GM12878 (cell line): ENCODE measurements at regions not wholly inside any gene's neighbourhood (a gene's known extent, or its start where the extent isn't known, plus 50 kb on each side); places are given as distances from the start of the nearest gene placed in this dataset.

ENCODE experiments used
- ATAC-seq: fragments of 200-7000 bp; cut with Tn5 transposase; 3 replicates; pipeline ENCODE4 v1.9.1; 2020; ENCODE audit warnings: mild to moderate bottlenecking, moderate library complexity
- BruUV-seq: library from RNA; stranded (reverse); fragments of 400-500 nt; replicated peaks from 2 replicates; lab custom pipeline; 2021; lab: Mats Ljungman, UMichigan
- CTCF ChIA-PET: fragments of 300-600 bp; sonication (Branson Sonifier 250); formaldehyde crosslinking; extraction: SDS; loops from one replicate; lab custom pipeline; 2021; ENCODE audit warnings: inconsistent platforms; lab: Yijun Ruan, JAX
- POLR2A ChIA-PET: fragments of 350-600 bp; formaldehyde crosslinking; extraction: SDS; loops from one replicate; lab custom pipeline; 2021; ENCODE audit warnings: inconsistent platforms; lab: Charles Lee
- RAD21 ChIA-PET: fragments of 300-600 bp; sonication (Branson Sonifier 250); formaldehyde crosslinking; loops from one replicate; lab custom pipeline; 2023; ENCODE audit warnings: antibody characterized with exemption; ENCODE audit not compliant: unreplicated experiment; lab: Charles Lee
- SMC1A ChIA-PET: fragments of 300-600 bp; sonication (Branson Sonifier 250); formaldehyde crosslinking; loops from one replicate; lab custom pipeline; 2023; ENCODE audit not compliant: unreplicated experiment, uncharacterized antibody; lab: Charles Lee
- DNase-seq: peaks from one replicate; pipeline ENCODE4 v3.0.0-alpha.2; 2011; ENCODE audit warnings: low read depth, low spot score
- FAIRE-seq: peaks from 3 replicates; lab custom pipeline; 2011; peaks lifted over from hg19 to GRCh38; lab: Jason Lieb, UNC
- H2AFZ ChIP-seq: 2 replicates; pipeline ENCODE4 v1.6.0; 2011; ENCODE audit warnings: low read depth, low read length, control low read depth; ENCODE audit not compliant: control insufficient read depth
- H3K27ac ChIP-seq: 2 replicates; pipeline ENCODE4 v1.5.1; 2011; ENCODE audit warnings: control low read depth; ENCODE audit not compliant: control insufficient read depth, insufficient read depth
- H3K27me3 ChIP-seq, 2 experiments: replicated peaks in 1 of 2; 2 replicates each; pipeline versions ENCODE4 v1.6.0 to v1.6.1; 2011; ENCODE audit warnings: low read length in 1 of 2; ENCODE audit not compliant: control insufficient read depth in 2 of 2, insufficient read depth in 2 of 2
- H3K36me3 ChIP-seq, 2 experiments: 2 replicates each; pipeline ENCODE4 v1.5.1; 2011; ENCODE audit warnings: low read length in 1 of 2; ENCODE audit not compliant: control insufficient read depth in 2 of 2, insufficient read depth in 2 of 2
- H3K4me1 ChIP-seq: 2 replicates; pipeline ENCODE4 v1.6.1; 2011; ENCODE audit warnings: mild to moderate bottlenecking, low read length, moderate library complexity, mixed read lengths; ENCODE audit not compliant: control insufficient read depth, insufficient read depth
- H3K4me2 ChIP-seq: 2 replicates; pipeline ENCODE4 v1.6.0; 2011; ENCODE audit warnings: control low read depth; ENCODE audit not compliant: control insufficient read depth, insufficient read depth
- H3K4me3 ChIP-seq: fragments of 200-600 bp; sonication (generic); 2 replicates; pipeline ENCODE4 v1.5.1; 2016
- H3K79me2 ChIP-seq: 2 replicates; pipeline ENCODE4 v1.6.0; 2011; ENCODE audit warnings: low read length; ENCODE audit not compliant: control insufficient read depth, insufficient read depth
- H3K9ac ChIP-seq: 2 replicates; pipeline ENCODE4 v1.8.0; 2011; ENCODE audit warnings: low read length, control low read depth, mixed read lengths; ENCODE audit not compliant: control insufficient read depth, insufficient read depth
- H3K9me3 ChIP-seq: replicated peaks from 3 replicates; pipeline ENCODE4 v1.5.1; 2011; ENCODE audit warnings: mild to moderate bottlenecking, low read length; ENCODE audit not compliant: control insufficient read depth, insufficient read depth
- H4K20me1 ChIP-seq: 2 replicates; pipeline ENCODE4 v1.6.0; 2011; ENCODE audit not compliant: control insufficient read depth, insufficient read depth
- BCL11A ChIP-seq: IDR thresholded peaks from 2 replicates; pipeline ENCODE4 v1.6.1; 2011; ENCODE audit warnings: low read depth, low read length
- CEBPZ ChIP-seq: fragments of 150-350 bp; IDR thresholded peaks from 2 replicates; pipeline ENCODE4 v1.6.1; 2016; ENCODE audit warnings: low read depth, low read length
- FOXM1 ChIP-seq: IDR thresholded peaks from 2 replicates; pipeline ENCODE4 v1.6.1; 2012; ENCODE audit warnings: low read depth, mild to moderate bottlenecking, inconsistent platforms, low read length, moderate library complexity
- HDAC2 ChIP-seq: fragments of 200-600 bp; sonication (generic); IDR thresholded peaks from 2 replicates; pipeline ENCODE4 v1.6.1; 2017
- IKZF1 ChIP-seq: fragments of 450-650 bp; conservative IDR thresholded peaks from 2 replicates; pipeline ENCODE4 v1.6.1; 2017; ENCODE audit warnings: antibody characterized with exemption, mild to moderate bottlenecking
- IRF5 ChIP-seq: fragments of 450-650 bp; IDR thresholded peaks from 2 replicates; pipeline ENCODE4 v1.6.1; 2017; ENCODE audit warnings: borderline replicate concordance
- KAT2A ChIP-seq: conservative IDR thresholded peaks from 2 replicates; pipeline ENCODE4 v1.6.1; 2011; ENCODE audit warnings: low read depth, low read length; ENCODE audit not compliant: control insufficient read depth
- NBN ChIP-seq: fragments of 450-650 bp; IDR thresholded peaks from 2 replicates; pipeline ENCODE4 v1.6.1; 2016
- POLR2A ChIP-seq: IDR thresholded peaks from 2 replicates; pipeline ENCODE4 v1.6.1; 2011; ENCODE audit warnings: low read depth, mild to moderate bottlenecking, low read length
- POLR2AphosphoS5 ChIP-seq: IDR thresholded peaks from 2 replicates; pipeline ENCODE4 v1.6.1; 2011; ENCODE audit warnings: mild to moderate bottlenecking, low read length, inconsistent platforms
- RAD21 ChIP-seq: IDR thresholded peaks from 2 replicates; pipeline ENCODE4 v1.6.1; 2011; ENCODE audit warnings: mild to moderate bottlenecking, low read depth, low read length, moderate library complexity; ENCODE audit not compliant: insufficient read depth
- RB1 ChIP-seq: fragments of 450-650 bp; formaldehyde crosslinking; IDR thresholded peaks from 2 replicates; pipeline ENCODE4 v1.6.1; 2017; ENCODE audit warnings: mild to moderate bottlenecking, borderline replicate concordance
- RELA ChIP-seq: fragments of 450-650 bp; IDR thresholded peaks from 2 replicates; pipeline ENCODE4 v1.8.0; 2014; ENCODE audit warnings: borderline replicate concordance; ENCODE audit not compliant: partially characterized antibody
- ZBTB11 ChIP-seq: fragments of 450-650 bp; formaldehyde crosslinking; IDR thresholded peaks from 2 replicates; pipeline ENCODE4 v1.5.0; 2022; ENCODE audit warnings: mild to moderate bottlenecking, missing genetic modification characterization
- ZNF622 ChIP-seq: fragments of 450-650 bp; IDR thresholded peaks from 2 replicates; pipeline ENCODE4 v1.6.1; 2017; ENCODE audit warnings: mild to moderate bottlenecking, inconsistent platforms
- WGBS: methylation state at CpG from one replicate; pipeline ENCODE4 v1.1.6; 2016; ENCODE audit warnings: low lambda C conversion rate; ENCODE audit not compliant: insufficient replicate concordance, insufficient coverage; ENCODE audit errors: missing lambda C conversion rate; 5-methylcytosine and 5-hydroxymethylcytosine counted together
- in situ Hi-C: fragments of 300-500 bp; cut with MboI; formaldehyde crosslinking; loops from 9 replicates; pipeline ENCODE4 v1.14.3; 2018; ENCODE audit warnings: mixed read lengths
- intact Hi-C: fragments of 100-400 bp; cut with micrococcal nuclease; formaldehyde crosslinking; loops from one replicate; pipeline ENCODE4 v1.14.2; 2022; ENCODE audit not compliant: unreplicated experiment

- no peak overlapping the region for H3K27ac ChIP-seq
- no peaks in the 10 kb centered on the region for H4K20me1 ChIP-seq
- H3K4me1 ChIP-seq, result no peaks in the 10 kb centered on the region
- ChIA-PET RAD21 (no interaction called here), SMC1A (no interaction called here), POLR2A (interaction anchor here (0.6 kb wide), 1 partner anchor 44 kb away, joined by 3 read pairs; no protein-coding TSS in a partner anchor), CTCF (no interaction called here)
- 0% methylated on average over 1 of the region's 1 CpG for WGBS
- ATAC-seq (no peak), FAIRE-seq (no peak), DNase-seq (no peak)
- no peaks in the 10 kb centered on the region for H3K79me2 ChIP-seq
- no TSS peak for BruUV-seq
- in situ Hi-C loops (no loop called here), intact Hi-C loops (loop anchor here (10.0 kb wide), 1 partner anchor 917 kb away; no protein-coding TSS in a partner anchor)
- no peaks in the 10 kb centered on the region for H3K27me3 ChIP-seq
- H3K4me3 ChIP-seq, result no peak overlapping the region
- TF ChIP-seq ZBTB11 (CRISPR knock-in tag) (no peak), CEBPZ (no peak), RB1 (no peak), IKZF1 (no peak), HDAC2 (no peak), NBN (no peak), KAT2A (no peak), RAD21 (no peak), POLR2A (no peak), IRF5 (no peak), RELA (no peak), FOXM1 (no peak), POLR2AphosphoS5 (no peak), BCL11A (no peak), ZNF622 (no peak)
- no peaks in the 10 kb centered on the region for H3K36me3 ChIP-seq
- H2AFZ ChIP-seq, result no peak overlapping the region
- no peak overlapping the region for H3K9ac ChIP-seq
- H3K4me2 ChIP-seq, result no peak overlapping the region
- H3K9me3 ChIP-seq, result no peaks in the 10 kb centered on the region
Measured at GRCh38 chr7:85897967-85898366, 711.1 kb upstream of the SEMA3D start.
